Mucosa of descending colon (tissue), 3 donors: ENCODE measurements at regions not wholly inside any gene's neighbourhood (a gene's known extent, or its start where the extent isn't known, plus 50 kb on each side); places are given as distances from the start of the nearest gene placed in this dataset.

Experiments
- ATAC-seq: fragments of 200-7000 bp; cut with Tn5 transposase; one replicate; pipeline ENCODE4 v1.9.1; 2020; ENCODE audit warnings: mild to moderate bottlenecking, moderate library complexity
- DNase-seq, 3 donors: peaks; one replicate each; pipeline ENCODE4 v3.0.0-alpha.2; 2020
- H3K36me3 ChIP-seq: fragments of 200-600 bp; one replicate; pipeline ENCODE4 v1.8.0; 2021; ENCODE audit warnings: low read depth, mild to moderate bottlenecking
- H3K4me1 ChIP-seq: fragments of 200-600 bp; one replicate; pipeline ENCODE4 v1.8.0; 2021; ENCODE audit warnings: low read depth, mild to moderate bottlenecking
- H3K4me3 ChIP-seq: fragments of 200-600 bp; one replicate; pipeline ENCODE4 v1.8.0; 2021; ENCODE audit warnings: mild to moderate bottlenecking
- H3K9me3 ChIP-seq: fragments of 200-600 bp; one replicate; pipeline ENCODE4 v1.8.0; 2021; ENCODE audit warnings: mild to moderate bottlenecking
- intact Hi-C, 2 donors: fragments of 100-400 bp; cut with DNase I in 1 of 2; cut with micrococcal nuclease in 1 of 2; formaldehyde crosslinking; loops; one replicate each; pipeline versions ENCODE4 v1.11.0 to v1.11.1; 2022; cut with DNase I, micrococcal nuclease
- TF ChIP-seq, protein P1 (sequence below): fragments of 200-600 bp; IDR thresholded peaks from one replicate; pipeline ENCODE4 v1.8.0; 2022; ENCODE audit warnings: antibody characterized with exemption, mild to moderate bottlenecking
- donor health status: DM: no; HTN: no; CAD: no; lungs with moderate emphysema.
- donor health status: DM: no; HTN: no; CAD: no.
- donor health status: DM: no; HTN: yes; CAD: no.

GRCh38 chr4:186424745-186425144, 130.6 kb downstream of the MTNR1A start:
- Histone ChIP-seq H3K36me3 (no peaks in the 10 kb centered on the region), H3K4me1 (no peaks in the 10 kb centered on the region), H3K4me3 (no peak overlapping the region), H3K9me3 (no peaks in the 10 kb centered on the region)
- intact Hi-C loops = no loop called here
- no peak for ATAC-seq
- DNase-seq = no peak
- TF ChIP-seq, protein P1, sequence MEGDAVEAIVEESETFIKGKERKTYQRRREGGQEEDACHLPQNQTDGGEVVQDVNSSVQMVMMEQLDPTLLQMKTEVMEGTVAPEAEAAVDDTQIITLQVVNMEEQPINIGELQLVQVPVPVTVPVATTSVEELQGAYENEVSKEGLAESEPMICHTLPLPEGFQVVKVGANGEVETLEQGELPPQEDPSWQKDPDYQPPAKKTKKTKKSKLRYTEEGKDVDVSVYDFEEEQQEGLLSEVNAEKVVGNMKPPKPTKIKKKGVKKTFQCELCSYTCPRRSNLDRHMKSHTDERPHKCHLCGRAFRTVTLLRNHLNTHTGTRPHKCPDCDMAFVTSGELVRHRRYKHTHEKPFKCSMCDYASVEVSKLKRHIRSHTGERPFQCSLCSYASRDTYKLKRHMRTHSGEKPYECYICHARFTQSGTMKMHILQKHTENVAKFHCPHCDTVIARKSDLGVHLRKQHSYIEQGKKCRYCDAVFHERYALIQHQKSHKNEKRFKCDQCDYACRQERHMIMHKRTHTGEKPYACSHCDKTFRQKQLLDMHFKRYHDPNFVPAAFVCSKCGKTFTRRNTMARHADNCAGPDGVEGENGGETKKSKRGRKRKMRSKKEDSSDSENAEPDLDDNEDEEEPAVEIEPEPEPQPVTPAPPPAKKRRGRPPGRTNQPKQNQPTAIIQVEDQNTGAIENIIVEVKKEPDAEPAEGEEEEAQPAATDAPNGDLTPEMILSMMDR = no peak

GRCh38 chr4:186422296-186422695, 133.1 kb downstream of the MTNR1A start:
- DNase-seq (no peak), ATAC-seq (no peak)
- no peaks in the 10 kb centered on the region for H3K36me3 ChIP-seq
- no peak overlapping the region for H3K4me3 ChIP-seq
- TF ChIP-seq, protein P1 = no peak
- H3K4me1 ChIP-seq = no peaks in the 10 kb centered on the region
- intact Hi-C loops = no loop called here
- H3K9me3 ChIP-seq = no peaks in the 10 kb centered on the region

DNA sequence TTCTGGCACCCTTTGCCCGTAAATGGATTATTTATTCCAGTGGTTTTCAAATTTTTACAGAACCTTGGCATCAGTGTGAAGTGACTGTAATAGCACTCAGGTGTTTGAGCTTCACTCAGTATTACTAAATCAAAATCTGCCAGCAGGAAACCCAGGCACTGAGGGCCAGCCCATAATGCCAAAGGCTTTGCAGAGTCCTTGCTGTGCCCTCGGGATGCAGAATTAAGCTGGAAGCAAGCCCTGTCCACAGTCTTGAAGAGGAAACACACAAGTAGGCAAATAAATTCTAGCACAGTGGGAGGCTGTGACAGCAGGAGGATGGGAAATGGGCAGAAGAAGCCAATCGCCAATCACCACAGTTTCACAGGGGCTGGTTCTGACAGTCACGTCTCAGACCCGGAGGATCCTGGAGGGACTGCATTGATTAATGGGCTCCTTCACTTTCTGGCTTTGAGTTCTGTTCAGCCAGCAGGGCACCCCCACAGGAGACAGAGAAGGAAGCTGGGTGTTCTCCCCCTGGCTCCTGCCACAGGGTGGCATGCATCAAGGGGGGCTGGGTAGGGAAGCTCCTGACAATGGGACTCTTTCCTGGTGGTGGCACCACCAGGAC, 138.8 kb downstream of the MTNR1A start:
- H3K36me3 ChIP-seq = no peaks in the 10 kb centered on the region
- TF ChIP-seq, protein P1 = no peak
- no peak for DNase-seq
- H3K9me3 ChIP-seq = no peaks in the 10 kb centered on the region
- ATAC-seq = no peak
- peaks cover 12% of the 10 kb centered on the region for H3K4me1 ChIP-seq
- intact Hi-C loops = no loop called here
- no peak overlapping the region for H3K4me3 ChIP-seq

DNA sequence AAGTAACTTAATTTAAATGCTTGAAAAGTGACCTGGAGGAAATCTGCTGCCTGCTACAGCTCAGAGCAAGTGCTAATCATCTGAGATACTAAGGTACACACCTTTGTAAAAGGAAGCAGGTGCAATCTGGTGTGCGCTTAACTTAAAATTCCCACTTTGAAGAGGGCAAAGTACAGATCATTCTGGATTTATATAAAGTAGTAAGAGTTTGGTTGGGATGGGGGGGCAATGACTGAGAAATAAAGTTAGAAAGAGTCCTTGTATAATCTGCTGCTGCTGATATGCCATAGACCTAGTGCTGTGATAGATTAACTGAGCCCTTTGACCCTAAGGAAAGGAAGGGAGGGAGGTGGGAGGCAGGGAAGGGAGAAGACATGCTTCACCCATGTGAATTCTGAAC, 141.0 kb downstream of the MTNR1A start:
- TF ChIP-seq, protein P1 = no peak
- Histone ChIP-seq H3K4me3 (no peak overlapping the region), H3K36me3 (no peaks in the 10 kb centered on the region), H3K4me1 (peaks cover 12% of the 10 kb centered on the region), H3K9me3 (no peaks in the 10 kb centered on the region)
- intact Hi-C loops = no loop called here
- peak in 1 of 3 donors; percentile 54 for DNase-seq
- ATAC-seq = peak; percentile 94

DNA sequence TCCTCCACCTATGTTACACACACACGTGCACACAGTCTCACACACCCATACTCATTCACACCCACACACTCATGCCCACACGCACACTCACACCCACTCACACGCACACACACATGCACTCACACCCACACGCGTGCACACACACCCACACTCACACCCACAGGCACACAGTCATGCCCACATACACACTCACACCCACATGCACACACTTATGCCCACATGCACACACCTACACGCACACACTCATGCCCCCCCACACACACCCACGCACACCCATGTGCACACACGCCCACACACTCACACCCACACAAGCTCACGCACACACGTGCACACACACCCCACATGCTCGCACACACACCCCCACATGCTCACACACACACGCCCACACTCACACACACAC, 140.0 kb downstream of the F11 start:
- ATAC-seq (no peak), DNase-seq (no peak)
- no peaks in the 10 kb centered on the region for H3K36me3 ChIP-seq
- H3K4me3 ChIP-seq = no peak overlapping the region
- H3K9me3 ChIP-seq = no peaks in the 10 kb centered on the region
- TF ChIP-seq, protein P1 = no peak
- intact Hi-C loops = no loop called here
- no peaks in the 10 kb centered on the region for H3K4me1 ChIP-seq
